ENCODE measurements at regions not wholly inside any gene's neighbourhood (a gene's known extent, or its start where the extent isn't known, plus 50 kb on each side); places are given as distances from the start of the nearest gene placed in this dataset.

- H3K27me3 Mint-ChIP-seq: peaks cover 8% of the 10 kb centered on the region
- peaks cover 6% of the 10 kb centered on the region for H3K9me3 Mint-ChIP-seq
- H3K27ac Mint-ChIP-seq: peak overlapping the region; percentile 42
- no peak for ATAC-seq (replicated peaks)
- no peaks in the 10 kb centered on the region for H3K36me3 Mint-ChIP-seq (ENCODE audit: low read depth)
- peak overlapping the region; percentile 22 for H3K4me3 Mint-ChIP-seq
- peaks cover 7% of the 10 kb centered on the region for H3K4me1 Mint-ChIP-seq
These were observed 250.3 kb downstream of the ANAPC1 start for GRCh38 chr2:111633643-111634042.

- Mint-ChIP-seq H3K9me3 (peaks cover 3% of the 10 kb centered on the region), H3K27me3 (peaks cover 13% of the 10 kb centered on the region), H3K27ac (peak overlapping the region; percentile 42), H3K36me3 (ENCODE audit: low read depth) (no peaks in the 10 kb centered on the region), H3K4me1 (peaks cover 7% of the 10 kb centered on the region), H3K4me3 (no peak overlapping the region)
- peak; percentile 65 for ATAC-seq (replicated peaks)
These were observed 249.8 kb downstream of the ANAPC1 start for GRCh38 chr2:111634050-111634794.

- Mint-ChIP-seq H3K4me3 (no peak overlapping the region), H3K27ac (no peak overlapping the region), H3K27me3 (peaks cover 18% of the 10 kb centered on the region), H3K36me3 (ENCODE audit: low read depth) (no peaks in the 10 kb centered on the region), H3K4me1 (peaks cover 7% of the 10 kb centered on the region), H3K9me3 (no peaks in the 10 kb centered on the region)
- no peak for ATAC-seq (replicated peaks)
These were observed 248.9 kb downstream of the ANAPC1 start for GRCh38 chr2:111634995-111635538.

GRCh38 chr2:111636905-111637304, 247.1 kb downstream of the ANAPC1 start:
- Mint-ChIP-seq H3K27me3 (peaks cover 22% of the 10 kb centered on the region), H3K36me3 (ENCODE audit: low read depth) (no peaks in the 10 kb centered on the region), H3K4me1 (peaks cover 7% of the 10 kb centered on the region), H3K9me3 (no peaks in the 10 kb centered on the region), H3K4me3 (no peak overlapping the region), H3K27ac (no peak overlapping the region)
- ATAC-seq (replicated peaks): no peak

GRCh38 chr2:111638274-111638877, 245.6 kb downstream of the ANAPC1 start:
- H3K27me3 Mint-ChIP-seq: peaks cover 22% of the 10 kb centered on the region
- H3K36me3 Mint-ChIP-seq (ENCODE audit: low read depth): no peaks in the 10 kb centered on the region
- no peak overlapping the region for H3K27ac Mint-ChIP-seq
- peaks cover 2% of the 10 kb centered on the region for H3K4me1 Mint-ChIP-seq
- H3K4me3 Mint-ChIP-seq: no peak overlapping the region
- ATAC-seq (replicated peaks): no peak
- H3K9me3 Mint-ChIP-seq: no peaks in the 10 kb centered on the region

GRCh38 chr2:111640480-111640879, 243.5 kb downstream of the ANAPC1 start:
- peaks cover 19% of the 10 kb centered on the region for H3K27me3 Mint-ChIP-seq
- H3K36me3 Mint-ChIP-seq (ENCODE audit: low read depth): no peaks in the 10 kb centered on the region
- no peak for ATAC-seq (replicated peaks)
- no peaks in the 10 kb centered on the region for H3K4me1 Mint-ChIP-seq
- no peaks in the 10 kb centered on the region for H3K9me3 Mint-ChIP-seq
- no peak overlapping the region for H3K4me3 Mint-ChIP-seq
- H3K27ac Mint-ChIP-seq: no peak overlapping the region

- H3K27ac Mint-ChIP-seq: no peak overlapping the region
- H3K36me3 Mint-ChIP-seq (ENCODE audit: low read depth): no peaks in the 10 kb centered on the region
- no peak overlapping the region for H3K4me3 Mint-ChIP-seq
- no peaks in the 10 kb centered on the region for H3K4me1 Mint-ChIP-seq
- ATAC-seq (replicated peaks): no peak
- H3K9me3 Mint-ChIP-seq: peaks cover 14% of the 10 kb centered on the region
- H3K27me3 Mint-ChIP-seq: peaks cover 15% of the 10 kb centered on the region
These were observed 241.2 kb downstream of the ANAPC1 start for GRCh38 chr2:111642586-111643327.

- Mint-ChIP-seq H3K36me3 (ENCODE audit: low read depth) (no peaks in the 10 kb centered on the region), H3K4me3 (no peak overlapping the region)
These were observed 240.2 kb downstream of the ANAPC1 start for GRCh38 chr2:111643759-111644158.

GRCh38 chr2:111647359-111647758, 236.6 kb downstream of the ANAPC1 start:
- H3K27me3 Mint-ChIP-seq: no peaks in the 10 kb centered on the region
- H3K9me3 Mint-ChIP-seq: peaks cover 14% of the 10 kb centered on the region
- no peaks in the 10 kb centered on the region for H3K4me1 Mint-ChIP-seq
- no peak for ATAC-seq (replicated peaks)
- H3K27ac Mint-ChIP-seq: no peak overlapping the region
- no peak overlapping the region for H3K4me3 Mint-ChIP-seq
- H3K36me3 Mint-ChIP-seq (ENCODE audit: low read depth): no peaks in the 10 kb centered on the region

More at GRCh38 chr2:111643759-111644158, 240.2 kb downstream of the ANAPC1 start:
- peaks cover 13% of the 10 kb centered on the region for H3K27me3 Mint-ChIP-seq
- H3K27ac Mint-ChIP-seq: no peak overlapping the region
- H3K9me3 Mint-ChIP-seq: peaks cover 14% of the 10 kb centered on the region
- no peaks in the 10 kb centered on the region for H3K4me1 Mint-ChIP-seq
- ATAC-seq (replicated peaks): no peak

- no peaks in the 10 kb centered on the region for H3K4me1 Mint-ChIP-seq
- H3K27me3 Mint-ChIP-seq: peaks cover under 1% of the 10 kb centered on the region
- H3K9me3 Mint-ChIP-seq: peaks cover 4% of the 10 kb centered on the region
- H3K4me3 Mint-ChIP-seq: no peak overlapping the region
- ATAC-seq (replicated peaks): peak; percentile 73
- no peaks in the 10 kb centered on the region for H3K36me3 Mint-ChIP-seq (ENCODE audit: low read depth)
- H3K27ac Mint-ChIP-seq: no peak overlapping the region
These were observed 232.0 kb downstream of the ANAPC1 start for GRCh38 chr2:111652038-111652437.

- Mint-ChIP-seq H3K27me3 (peaks cover 4% of the 10 kb centered on the region), H3K4me3 (no peak overlapping the region), H3K4me1 (no peaks in the 10 kb centered on the region), H3K9me3 (no peaks in the 10 kb centered on the region), H3K36me3 (ENCODE audit: low read depth) (no peaks in the 10 kb centered on the region), H3K27ac (no peak overlapping the region)
- ATAC-seq (replicated peaks): no peak
These were observed 231.3 kb downstream of the ANAPC1 start for GRCh38 chr2:111652681-111653080.

- H3K4me3 Mint-ChIP-seq: no peak overlapping the region
- no peaks in the 10 kb centered on the region for H3K9me3 Mint-ChIP-seq
- no peak for ATAC-seq (replicated peaks)
- H3K27ac Mint-ChIP-seq: no peak overlapping the region
- no peaks in the 10 kb centered on the region for H3K36me3 Mint-ChIP-seq (ENCODE audit: low read depth)
- H3K4me1 Mint-ChIP-seq: no peaks in the 10 kb centered on the region
- peaks cover 4% of the 10 kb centered on the region for H3K27me3 Mint-ChIP-seq
These were observed 230.8 kb downstream of the ANAPC1 start for GRCh38 chr2:111653103-111653624.

- Mint-ChIP-seq H3K4me3 (no peak overlapping the region), H3K9me3 (no peaks in the 10 kb centered on the region), H3K27ac (no peak overlapping the region), H3K4me1 (no peaks in the 10 kb centered on the region), H3K27me3 (peaks cover 4% of the 10 kb centered on the region), H3K36me3 (ENCODE audit: low read depth) (no peaks in the 10 kb centered on the region)
- no peak for ATAC-seq (replicated peaks)
These were observed 230.1 kb downstream of the ANAPC1 start for GRCh38 chr2:111653913-111654312.

- no peaks in the 10 kb centered on the region for H3K4me1 Mint-ChIP-seq
- no peak overlapping the region for H3K27ac Mint-ChIP-seq
- H3K4me3 Mint-ChIP-seq: no peak overlapping the region
- H3K36me3 Mint-ChIP-seq (ENCODE audit: low read depth): no peaks in the 10 kb centered on the region
- H3K9me3 Mint-ChIP-seq: no peaks in the 10 kb centered on the region
- no peak for ATAC-seq (replicated peaks)
- H3K27me3 Mint-ChIP-seq: peaks cover 4% of the 10 kb centered on the region
These were observed 229.2 kb downstream of the ANAPC1 start for GRCh38 chr2:111654829-111655228.
